Fibroblast of the aortic adventitia (primary cell): ENCODE measurements at regions not wholly inside any gene's neighbourhood (a gene's known extent, or its start where the extent isn't known, plus 50 kb on each side); places are given as distances from the start of the nearest gene placed in this dataset.

Experiments
- DNase-seq: peaks from one replicate; pipeline ENCODE4 v3.0.0-alpha.2; 2010; ENCODE audit warnings: low read depth
- H3K4me3 ChIP-seq: 2 replicates; pipeline ENCODE4 v1.5.1; 2011; ENCODE audit warnings: low read depth, mild to moderate bottlenecking, control low read depth, low read length, moderate library complexity
- CTCF ChIP-seq: IDR thresholded peaks from 2 replicates; pipeline ENCODE4 v1.5.1; 2011; ENCODE audit warnings: mild to moderate bottlenecking, low read length, control low read depth, inconsistent platforms; ENCODE audit not compliant: insufficient read depth

GRCh38 chr3:18720543-18720942, 295.4 kb upstream of the SATB1 start:
- DNase-seq = no peak
- no peak for TF ChIP-seq CTCF
- H3K4me3 ChIP-seq = no peak overlapping the region

- no peak for TF ChIP-seq CTCF
- no peak for DNase-seq
- no peak overlapping the region for H3K4me3 ChIP-seq
Measured at GRCh38 chr3:18717598-18717997, 292.5 kb upstream of the SATB1 start.

- no peak overlapping the region for H3K4me3 ChIP-seq
- DNase-seq = no peak
- TF ChIP-seq CTCF = no peak
Measured at GRCh38 chr3:18716821-18717220, 291.7 kb upstream of the SATB1 start.

GRCh38 chr3:18716101-18716500, 291.0 kb upstream of the SATB1 start:
- no peak for TF ChIP-seq CTCF
- no peak overlapping the region for H3K4me3 ChIP-seq
- DNase-seq = no peak

- no peak for TF ChIP-seq CTCF
- DNase-seq = no peak
- H3K4me3 ChIP-seq = no peak overlapping the region
Measured at GRCh38 chr3:18715208-18715607, 290.1 kb upstream of the SATB1 start.

- no peak overlapping the region for H3K4me3 ChIP-seq
- no peak for TF ChIP-seq CTCF
- no peak for DNase-seq
Measured at GRCh38 chr3:18713577-18713951, 288.4 kb upstream of the SATB1 start.

- DNase-seq = no peak
- H3K4me3 ChIP-seq = no peak overlapping the region
- no peak for TF ChIP-seq CTCF
Measured at GRCh38 chr3:18712713-18713576, 287.8 kb upstream of the SATB1 start.
